NK-92 (cell line): ENCODE measurements at regions not wholly inside any gene's neighbourhood (a gene's known extent, or its start where the extent isn't known, plus 50 kb on each side); places are given as distances from the start of the nearest gene placed in this dataset.
"Not testable (repeated sequence)": the region's sequence is repeated elsewhere in the genome, so short reads cannot be mapped to it uniquely, and the experiment has no call there.

Experiments
- DNase-seq: peaks from one replicate; lab custom pipeline; 2025; ENCODE audit not compliant: unreplicated experiment; lab: John Stamatoyannopoulos, UW

GRCh38 chr6:26232306-26232939 is 132.6 kb upstream of the BTN3A2 start:
- DNase-seq, result no peak

GRCh38 chr6:26232940-26233648 is 131.9 kb upstream of the BTN3A2 start:
- no peak for DNase-seq

- DNase-seq, result no peak
Measured at GRCh38 chr6:26233649-26234420, 131.2 kb upstream of the BTN3A2 start.

- peak; percentile 7 for DNase-seq
Measured at GRCh38 chr6:26234421-26235301, 130.3 kb upstream of the BTN3A2 start.

DNA sequence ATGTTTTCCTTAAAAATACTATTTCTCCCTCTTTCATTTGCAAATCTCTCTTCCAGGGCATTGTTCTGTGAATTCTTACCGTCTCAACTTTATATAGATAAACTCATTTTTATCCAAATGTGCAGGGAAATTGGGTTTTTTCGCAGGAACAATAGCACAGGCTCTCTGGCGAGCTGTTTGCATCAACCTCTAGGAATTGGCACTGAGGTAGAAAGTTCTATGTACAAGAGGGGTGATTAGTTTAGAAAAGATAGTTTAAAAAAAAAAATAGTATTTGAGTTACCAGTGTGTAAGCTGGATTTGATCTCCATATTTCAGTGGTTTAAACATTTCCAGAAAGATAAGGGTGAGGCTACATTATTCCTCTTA is 129.7 kb upstream of the BTN3A2 start:
- no peak for DNase-seq

GRCh38 chr6:26239415-26239814 is 125.6 kb upstream of the BTN3A2 start:
- DNase-seq, result not testable (repeated sequence)

DNA sequence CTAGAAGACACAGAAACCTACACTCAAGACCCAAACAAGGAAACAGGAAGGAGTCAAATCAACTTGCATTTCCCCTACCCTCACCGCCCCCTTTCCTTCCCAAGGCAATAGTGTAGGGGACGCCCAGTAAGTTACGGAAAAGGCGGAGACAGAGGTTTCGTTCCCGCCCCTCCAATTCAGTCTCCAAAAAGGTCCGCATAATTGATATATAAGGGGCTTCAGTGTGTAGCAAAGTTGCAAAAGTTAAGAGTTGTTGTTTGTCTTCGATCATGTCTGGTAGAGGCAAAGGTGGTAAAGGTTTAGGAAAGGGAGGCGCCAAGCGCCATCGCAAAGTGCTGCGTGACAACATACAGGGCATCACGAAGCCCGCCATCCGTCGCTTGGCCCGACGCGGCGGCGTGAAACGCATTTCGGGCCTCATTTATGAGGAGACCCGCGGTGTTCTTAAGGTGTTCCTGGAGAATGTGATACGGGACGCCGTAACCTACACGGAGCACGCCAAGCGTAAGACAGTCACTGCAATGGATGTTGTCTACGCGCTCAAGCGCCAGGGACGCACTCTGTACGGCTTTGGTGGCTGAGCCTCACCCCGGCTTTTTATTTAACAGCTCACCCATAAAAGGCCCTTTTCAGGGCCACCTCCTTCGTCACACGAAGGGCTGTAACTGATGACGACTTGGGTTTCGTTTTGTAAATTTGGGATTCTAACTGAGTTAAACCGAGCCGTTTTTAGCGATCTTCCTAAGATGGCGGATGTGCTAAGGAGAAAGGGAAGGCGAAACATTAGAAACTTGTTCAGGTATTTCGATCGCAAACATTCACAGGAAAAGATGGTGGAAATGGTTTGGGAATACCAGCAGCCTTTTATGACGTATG is 124.6 kb upstream of the BTN3A2 start:
- no peak for DNase-seq

- DNase-seq, result no peak
Measured at GRCh38 chr6:26241033-26241895, 123.7 kb upstream of the BTN3A2 start.

GRCh38 chr6:26243132-26243531 is 121.9 kb upstream of the BTN3A2 start:
- DNase-seq, result no peak

GRCh38 chr6:26243752-26244151 is 121.2 kb upstream of the BTN3A2 start:
- no peak for DNase-seq

- no peak for DNase-seq
Measured at GRCh38 chr6:26246058-26246457, 118.9 kb upstream of the BTN3A2 start.

- no peak for DNase-seq
Measured at GRCh38 chr6:26246553-26246952, 118.4 kb upstream of the BTN3A2 start.

- no peak for DNase-seq
Measured at GRCh38 chr6:26249707-26249956, 115.4 kb upstream of the BTN3A2 start.

- no peak for DNase-seq
Measured at GRCh38 chr6:26249957-26250697, 114.9 kb upstream of the BTN3A2 start.

DNA sequence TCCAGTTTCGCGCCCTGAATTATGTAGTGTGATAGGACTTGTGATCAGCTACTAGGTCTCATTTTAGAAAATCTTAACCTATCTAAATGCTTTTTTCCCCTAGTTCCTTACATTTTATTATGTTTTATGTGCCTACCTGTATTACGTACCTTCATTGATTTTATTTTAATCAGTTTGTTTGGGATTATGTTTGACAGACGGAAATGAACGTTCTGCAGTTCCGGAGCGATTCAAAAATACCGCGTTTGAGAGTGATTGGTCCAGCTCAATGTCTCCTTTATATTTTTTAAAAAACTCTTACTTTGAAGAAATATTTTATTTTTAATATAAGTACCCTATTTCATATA is 114.3 kb upstream of the BTN3A2 start:
- no peak for DNase-seq

- DNase-seq, result no peak
Measured at GRCh38 chr6:26251354-26252076, 113.5 kb upstream of the BTN3A2 start.

GRCh38 chr6:26252077-26252472 is 112.9 kb upstream of the BTN3A2 start:
- DNase-seq, result no peak

- no peak for DNase-seq
Measured at GRCh38 chr6:26254724-26255123, 110.3 kb upstream of the BTN3A2 start.
